ENCODE measurements at regions not wholly inside any gene's neighbourhood (a gene's known extent, or its start where the extent isn't known, plus 50 kb on each side); places are given as distances from the start of the nearest gene placed in this dataset.

DNA sequence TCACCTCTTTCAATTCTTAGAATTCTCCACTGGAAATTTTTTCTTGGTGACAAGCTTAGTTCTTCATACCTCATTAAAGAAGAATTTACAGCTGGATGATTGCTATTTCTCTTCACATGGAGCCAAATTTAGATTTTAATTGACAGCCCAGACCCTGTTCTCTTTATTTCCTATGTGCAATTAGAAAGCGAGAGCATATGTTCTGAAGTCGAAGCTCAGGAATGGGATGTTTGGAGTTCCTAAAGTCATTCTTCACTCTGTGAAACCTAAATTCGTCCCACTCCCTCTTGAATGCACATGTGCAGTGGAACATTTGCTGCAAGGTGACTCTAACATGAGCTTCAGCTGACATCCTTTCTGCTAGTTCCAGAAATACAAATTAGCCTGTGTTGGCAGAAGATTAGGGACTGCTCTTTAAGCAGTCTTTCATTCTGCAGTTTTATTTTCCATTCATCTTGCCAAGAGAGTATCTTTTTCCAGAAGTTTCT lies 129.3 kb upstream of the KCNJ16 start:
- no peaks in the 10 kb centered on the region for H3K36me3 Mint-ChIP-seq (ENCODE audit: low read depth)
- no peaks in the 10 kb centered on the region for H3K27me3 Mint-ChIP-seq (ENCODE audit: low read depth)
- peak overlapping the region; percentile 21 to 37 (median 27) for H3K27ac Mint-ChIP-seq

DNA sequence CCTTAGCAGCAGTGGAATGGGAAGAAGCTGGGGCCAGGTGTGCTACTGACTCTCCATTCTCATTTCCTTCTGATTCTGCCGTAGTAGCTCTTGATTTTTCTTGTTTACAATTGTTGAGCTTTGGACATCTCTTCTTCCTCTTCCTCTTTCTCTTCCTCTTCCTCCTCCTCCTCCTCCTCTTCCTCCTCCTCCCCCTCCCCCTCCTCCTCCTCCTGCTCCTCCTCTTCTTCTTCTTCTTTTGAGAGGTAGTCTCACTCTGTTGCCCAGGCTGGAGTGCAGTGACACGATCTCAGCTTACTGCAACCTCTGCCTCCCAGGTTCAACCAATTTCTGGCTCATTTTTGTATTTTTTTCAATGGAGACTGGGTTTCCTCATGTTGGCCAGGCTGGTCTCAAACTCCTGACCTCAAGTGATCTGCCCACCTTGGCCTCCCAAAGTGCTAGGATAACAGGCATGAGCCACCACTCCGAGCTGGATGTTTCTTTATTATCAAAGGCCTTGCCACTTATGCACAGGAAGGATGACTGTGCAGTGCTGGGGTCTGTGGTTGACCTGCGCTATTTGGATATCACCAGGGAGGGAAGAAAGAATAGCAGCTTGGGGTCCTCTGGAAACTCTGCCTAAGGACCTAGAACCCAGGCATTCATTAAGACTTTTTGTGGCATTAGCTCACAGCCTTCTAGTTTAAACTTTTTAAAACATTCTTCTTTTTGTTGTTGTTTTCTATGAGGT lies 127.8 kb upstream of the KCNJ16 start:
- peaks cover 40% of the 10 kb centered on the region for H3K4me1 Mint-ChIP-seq
- TF ChIP-seq, protein P1, sequence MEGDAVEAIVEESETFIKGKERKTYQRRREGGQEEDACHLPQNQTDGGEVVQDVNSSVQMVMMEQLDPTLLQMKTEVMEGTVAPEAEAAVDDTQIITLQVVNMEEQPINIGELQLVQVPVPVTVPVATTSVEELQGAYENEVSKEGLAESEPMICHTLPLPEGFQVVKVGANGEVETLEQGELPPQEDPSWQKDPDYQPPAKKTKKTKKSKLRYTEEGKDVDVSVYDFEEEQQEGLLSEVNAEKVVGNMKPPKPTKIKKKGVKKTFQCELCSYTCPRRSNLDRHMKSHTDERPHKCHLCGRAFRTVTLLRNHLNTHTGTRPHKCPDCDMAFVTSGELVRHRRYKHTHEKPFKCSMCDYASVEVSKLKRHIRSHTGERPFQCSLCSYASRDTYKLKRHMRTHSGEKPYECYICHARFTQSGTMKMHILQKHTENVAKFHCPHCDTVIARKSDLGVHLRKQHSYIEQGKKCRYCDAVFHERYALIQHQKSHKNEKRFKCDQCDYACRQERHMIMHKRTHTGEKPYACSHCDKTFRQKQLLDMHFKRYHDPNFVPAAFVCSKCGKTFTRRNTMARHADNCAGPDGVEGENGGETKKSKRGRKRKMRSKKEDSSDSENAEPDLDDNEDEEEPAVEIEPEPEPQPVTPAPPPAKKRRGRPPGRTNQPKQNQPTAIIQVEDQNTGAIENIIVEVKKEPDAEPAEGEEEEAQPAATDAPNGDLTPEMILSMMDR (IDR thresholded peaks at IDR 0.05; ENCODE audit: unreplicated experiment in 3 of 3): no peak
- no peaks in the 10 kb centered on the region for H3K36me3 Mint-ChIP-seq (ENCODE audit: low read depth)
- no peak overlapping the region for H3K4me3 Mint-ChIP-seq
- no peaks in the 10 kb centered on the region for H3K27me3 Mint-ChIP-seq (ENCODE audit: low read depth)
- H3K9me3 Mint-ChIP-seq: no peaks in the 10 kb centered on the region
- peak overlapping the region in 1 of 3 experiments; percentile 34 for H3K27ac Mint-ChIP-seq

More for the DNA sequence above, 129.3 kb upstream of the KCNJ16 start:
- Mint-ChIP-seq H3K9me3 (no peaks in the 10 kb centered on the region), H3K4me3 (no peak overlapping the region), H3K4me1 (peaks cover 40% of the 10 kb centered on the region)
- TF ChIP-seq, protein P1 (IDR thresholded peaks at IDR 0.05; ENCODE audit: unreplicated experiment in 3 of 3): no peak

DNA sequence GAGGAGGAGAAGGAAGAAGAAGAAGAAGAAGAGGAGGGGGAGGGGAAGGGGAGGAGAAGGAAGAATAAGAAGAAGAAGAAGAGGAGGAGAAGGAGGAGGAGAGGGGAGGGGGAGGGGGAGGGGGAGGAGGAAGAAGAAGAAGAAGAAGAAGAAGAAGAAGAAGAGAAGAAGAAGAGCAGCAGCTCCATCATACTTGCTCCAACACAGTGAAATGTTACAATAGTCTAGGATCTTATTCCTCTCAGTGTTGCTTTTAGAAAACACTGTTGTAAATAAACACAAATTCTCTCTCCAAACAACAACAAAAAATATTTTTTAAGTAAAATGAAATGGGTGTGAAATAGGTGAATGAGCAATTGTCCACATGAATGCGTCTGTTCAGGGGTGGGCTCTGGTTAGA lies 126.6 kb upstream of the KCNJ16 start:
- Mint-ChIP-seq H3K27ac (no peak overlapping the region), H3K27me3 (ENCODE audit: low read depth) (no peaks in the 10 kb centered on the region), H3K36me3 (ENCODE audit: low read depth) (no peaks in the 10 kb centered on the region), H3K4me3 (no peak overlapping the region), H3K9me3 (no peaks in the 10 kb centered on the region), H3K4me1 (peaks cover 40% of the 10 kb centered on the region)
- TF ChIP-seq, protein P1 (IDR thresholded peaks at IDR 0.05; ENCODE audit: unreplicated experiment in 3 of 3): no peak

DNA sequence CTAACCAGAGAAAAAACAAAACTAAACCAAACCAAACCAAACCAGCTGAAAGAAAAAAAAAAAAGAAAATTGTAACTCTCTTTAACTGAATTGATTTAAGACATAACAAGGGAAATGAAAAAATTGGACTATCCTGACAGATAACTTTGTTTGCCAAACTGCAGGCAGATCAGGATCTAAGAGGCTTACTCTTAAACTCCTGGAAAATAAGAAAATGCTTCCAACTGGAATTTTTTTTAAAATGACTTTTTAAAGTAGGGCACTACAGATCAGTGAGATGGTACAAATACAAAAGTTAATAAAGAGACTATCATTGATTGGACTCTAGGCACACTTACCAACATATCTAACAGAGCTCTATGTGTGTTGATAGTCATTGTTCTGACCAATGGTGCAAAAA lies 125.5 kb upstream of the KCNJ16 start:
- Mint-ChIP-seq H3K27me3 (ENCODE audit: low read depth) (no peaks in the 10 kb centered on the region), H3K27ac (peak overlapping the region; percentile 23 to 42 (median 26)), H3K9me3 (no peaks in the 10 kb centered on the region), H3K4me1 (peaks cover 40% of the 10 kb centered on the region), H3K36me3 (ENCODE audit: low read depth) (no peaks in the 10 kb centered on the region), H3K4me3 (no peak overlapping the region)
- TF ChIP-seq, protein P1 (IDR thresholded peaks at IDR 0.05; ENCODE audit: unreplicated experiment in 3 of 3): no peak

DNA sequence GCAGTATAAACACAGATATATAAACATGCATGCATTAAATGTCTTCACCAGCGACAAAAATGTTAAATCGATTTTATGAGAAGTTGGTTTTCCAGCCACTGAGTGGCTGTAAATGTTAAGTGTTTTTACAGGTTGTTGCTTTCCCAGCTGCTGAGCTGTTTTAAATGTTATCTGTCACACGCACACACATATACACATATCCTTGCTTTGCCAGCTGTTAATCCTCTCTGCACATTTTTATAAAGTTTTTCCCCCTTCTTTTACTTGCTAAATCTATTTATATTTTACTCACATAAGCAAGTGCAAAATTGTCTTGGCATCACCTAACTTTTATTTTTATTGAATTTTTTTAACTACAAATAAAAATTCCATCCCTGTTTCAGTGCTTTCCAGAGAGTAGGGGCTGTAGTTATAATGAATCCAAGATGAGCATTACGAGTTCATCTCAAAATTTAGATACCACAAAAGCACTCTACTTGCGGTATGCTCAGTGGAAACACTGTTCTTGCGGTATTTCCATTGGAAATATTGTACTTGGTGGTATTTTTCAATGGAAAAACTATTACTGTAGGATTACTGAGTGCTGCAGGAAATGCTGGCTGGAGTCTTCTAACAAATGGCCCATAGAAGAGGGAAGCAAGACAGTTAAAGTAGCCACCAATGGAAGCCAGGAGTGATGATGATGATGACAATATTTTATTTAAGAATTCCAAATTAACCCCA lies 124.9 kb upstream of the KCNJ16 start:
- Mint-ChIP-seq H3K4me3 (no peak overlapping the region), H3K27ac (peak overlapping the region; percentile 23 to 44 (median 42)), H3K9me3 (no peaks in the 10 kb centered on the region), H3K36me3 (ENCODE audit: low read depth) (no peaks in the 10 kb centered on the region), H3K27me3 (ENCODE audit: low read depth) (no peaks in the 10 kb centered on the region), H3K4me1 (peaks cover 39% of the 10 kb centered on the region)
- TF ChIP-seq, protein P1 (IDR thresholded peaks at IDR 0.05; ENCODE audit: unreplicated experiment in 3 of 3): no peak

Measured in nephron (organoid).